ENCODE measurements at regions not wholly inside any gene's neighbourhood (a gene's known extent, or its start where the extent isn't known, plus 50 kb on each side); places are given as distances from the start of the nearest gene placed in this dataset.

GRCh38 chr12:92492995-92493394 is 209.8 kb upstream of the PLEKHG7 start:
- DNase-seq (ENCODE audit: extremely low read depth, low read depth): no peak
- no peak overlapping the region for H3K4me3 ChIP-seq (replicated peaks; ENCODE audit: low read depth, low read length)
- no peak for TF ChIP-seq CTCF (IDR thresholded peaks at IDR 0.05; ENCODE audit: low read depth, low read length, missing control alignments)

- no peak for DNase-seq (ENCODE audit: extremely low read depth, low read depth)
- no peak overlapping the region for H3K4me3 ChIP-seq (replicated peaks; ENCODE audit: low read depth, low read length)
- TF ChIP-seq CTCF (IDR thresholded peaks at IDR 0.05; ENCODE audit: low read depth, low read length, missing control alignments): no peak
Measured at GRCh38 chr12:92492291-92492690, 210.5 kb upstream of the PLEKHG7 start.

- no peak overlapping the region for H3K4me3 ChIP-seq (replicated peaks; ENCODE audit: low read depth, low read length)
Measured at GRCh38 chr12:92489781-92490180, 213.0 kb upstream of the PLEKHG7 start.

GRCh38 chr12:92488735-92489134 is 214.1 kb upstream of the PLEKHG7 start:
- no peak for TF ChIP-seq CTCF (IDR thresholded peaks at IDR 0.05; ENCODE audit: low read depth, low read length, missing control alignments)
- no peak overlapping the region for H3K4me3 ChIP-seq (replicated peaks; ENCODE audit: low read depth, low read length)
- no peak for DNase-seq (ENCODE audit: extremely low read depth, low read depth)

More at GRCh38 chr12:92489781-92490180, 213.0 kb upstream of the PLEKHG7 start:
- TF ChIP-seq CTCF (IDR thresholded peaks at IDR 0.05; ENCODE audit: low read depth, low read length, missing control alignments): no peak
- no peak for DNase-seq (ENCODE audit: extremely low read depth, low read depth)

- no peak for TF ChIP-seq CTCF (IDR thresholded peaks at IDR 0.05; ENCODE audit: low read depth, low read length, missing control alignments)
- no peak overlapping the region for H3K4me3 ChIP-seq (replicated peaks; ENCODE audit: low read depth, low read length)
- no peak for DNase-seq (ENCODE audit: extremely low read depth, low read depth)
Measured at GRCh38 chr12:92487138-92487485, 215.7 kb upstream of the PLEKHG7 start.

- no peak for TF ChIP-seq CTCF (IDR thresholded peaks at IDR 0.05; ENCODE audit: low read depth, low read length, missing control alignments)
- no peak overlapping the region for H3K4me3 ChIP-seq (replicated peaks; ENCODE audit: low read depth, low read length)
- no peak for DNase-seq (ENCODE audit: extremely low read depth, low read depth)
Measured at GRCh38 chr12:92486443-92487137, 216.2 kb upstream of the PLEKHG7 start.
